ENCODE measurements at regions not wholly inside any gene's neighbourhood (a gene's known extent, or its start where the extent isn't known, plus 50 kb on each side); places are given as distances from the start of the nearest gene placed in this dataset.

DNA sequence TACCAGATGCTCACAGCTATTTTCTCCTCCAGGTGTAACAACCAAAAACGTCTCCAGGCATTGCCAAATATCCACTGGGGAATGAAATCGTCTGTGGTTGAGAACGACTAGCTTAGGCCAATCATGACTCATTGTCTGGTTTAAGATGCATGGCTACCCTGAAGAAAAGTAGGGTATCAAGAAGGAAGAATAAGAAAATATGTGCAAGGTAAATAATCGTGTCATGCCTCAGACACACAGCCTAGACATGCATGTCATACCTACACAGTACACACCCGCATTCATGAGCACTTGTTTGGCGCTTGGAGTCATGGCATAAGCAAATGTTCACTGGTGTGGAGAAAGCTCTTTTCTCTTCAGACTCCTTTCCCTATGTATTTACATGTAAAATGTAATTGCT, 745.7 kb downstream of the MAFB start:
- H3K36me3 ChIP-seq (ENCODE audit: control insufficient read depth in 2 of 4, insufficient read depth in 4 of 4, low read length in 3 of 4) = no peaks in the 10 kb centered on the region; a peak in 1 of 8 replicates
- no peak overlapping the region for H3K18ac ChIP-seq (ENCODE audit: extremely low read depth, low read length)
- no peak overlapping the region for H3K23ac ChIP-seq (ENCODE audit: insufficient read length)
- no peak for FAIRE-seq
- no peak overlapping the region for H2BK20ac ChIP-seq (ENCODE audit: low read length)
- 91% methylated on average over 6 of the region's 6 CpGs; no CpG with 5 or more reads in 1 of the 2 experiments for WGBS, 2 experiments (ENCODE audit: extremely low coverage in 1 of 2, insufficient coverage in 1 of 2, insufficient read length in 1 of 2, insufficient replicate concordance in 2 of 2, low coverage in 1 of 2, low lambda C conversion rate in 2 of 2, missing lambda C conversion rate in 1 of 2)
- DNase-seq (ENCODE audit: low read depth in 1 of 2, low spot score in 2 of 2) = no peak
- H3K4me2 ChIP-seq (ENCODE audit: insufficient read depth in 1 of 2, low read depth in 2 of 2, low read length in 2 of 2) = no peak overlapping the region
- H4K91ac ChIP-seq (replicated peaks; ENCODE audit: insufficient read length, low read length) = no peak overlapping the region
- H3K9me3 ChIP-seq (ENCODE audit: insufficient read depth in 2 of 2, low read depth in 1 of 2, low read length in 1 of 2) = no peaks in the 10 kb centered on the region
- no peak overlapping the region for H3K4ac ChIP-seq (replicated peaks; ENCODE audit: insufficient read length, low read depth, low read length)
- ChIA-PET CTCF (ENCODE audit: partially characterized antibody) (interaction anchor here (0.9 to 1.4 kb wide), 2 partner anchors 8 to 10 kb away, joined by 3 read pairs; no protein-coding TSS in a partner anchor), POLR2A (ENCODE audit: partially characterized antibody) (no interaction called here)
- no peak overlapping the region for H2BK5ac ChIP-seq (ENCODE audit: low read depth, low read length)
- no peak overlapping the region for H3K4me3 ChIP-seq (ENCODE audit: extremely low read depth in 1 of 4, insufficient read depth in 2 of 4, low read depth in 3 of 4, low read length in 4 of 4)
- no peaks in the 10 kb centered on the region for H3K4me1 ChIP-seq (replicated peaks in 1 of 4; ENCODE audit: control insufficient read depth in 3 of 4, insufficient read depth in 4 of 4, low read length in 3 of 4)
- no peak overlapping the region for H2AFZ ChIP-seq (ENCODE audit: low read length)
- no peaks in the 10 kb centered on the region for H4K20me1 ChIP-seq (replicated peaks in 1 of 2; ENCODE audit: control insufficient read depth in 1 of 2, insufficient read depth in 2 of 2, low read length in 2 of 2)
- peaks cover 3% of the 10 kb centered on the region; the same call in 1 of the 2 replicates for H3K23me2 ChIP-seq (ENCODE audit: low read depth, low read length)
- no peak overlapping the region for H3K9ac ChIP-seq (replicated peaks in 1 of 4; ENCODE audit: extremely low read depth in 1 of 4, low read depth in 3 of 4, low read length in 3 of 4)
- H2AK5ac ChIP-seq (ENCODE audit: low read depth, low read length) = no peak overlapping the region
- H2BK12ac ChIP-seq (ENCODE audit: low read depth, low read length) = no peak overlapping the region
- H3K56ac ChIP-seq (replicated peaks; ENCODE audit: insufficient read length, low read depth, low read length) = no peak overlapping the region
- no peak overlapping the region for H4K8ac ChIP-seq (ENCODE audit: extremely low read depth, insufficient read depth, low read length)
- H3K14ac ChIP-seq (ENCODE audit: insufficient read length) = no peak overlapping the region
- H2BK120ac ChIP-seq (replicated peaks; ENCODE audit: low read depth, low read length) = no peak overlapping the region
- H4K5ac ChIP-seq (ENCODE audit: insufficient read length, low read depth, low read length) = no peak overlapping the region
- H3K27ac ChIP-seq (ENCODE audit: low read depth, low read length) = no peak overlapping the region
- 0 out of 4 replicates have a peak, but pooled peaks cover 0 to 3% of the 10 kb centered on the region in 2 experiments for H3K79me2 ChIP-seq (ENCODE audit: control insufficient read depth in 1 of 2, insufficient read depth in 2 of 2, low read length in 2 of 2)
- H3K27me3 ChIP-seq (replicated peaks in 1 of 4; ENCODE audit: control insufficient read depth in 3 of 4, extremely low read depth in 1 of 4, insufficient read depth in 3 of 4, low read length in 3 of 4) = no peaks in the 10 kb centered on the region
- H3K79me1 ChIP-seq (ENCODE audit: low read depth, low read length) = no peaks in the 10 kb centered on the region
- TF ChIP-seq SP2 (IDR thresholded peaks at IDR 0.05; ENCODE audit: low read length) = no peak
- no peak for TF ChIP-seq TEAD4 (IDR thresholded peaks at IDR 0.05; ENCODE audit: low read depth, low read length)
- TF ChIP-seq, protein P1, sequence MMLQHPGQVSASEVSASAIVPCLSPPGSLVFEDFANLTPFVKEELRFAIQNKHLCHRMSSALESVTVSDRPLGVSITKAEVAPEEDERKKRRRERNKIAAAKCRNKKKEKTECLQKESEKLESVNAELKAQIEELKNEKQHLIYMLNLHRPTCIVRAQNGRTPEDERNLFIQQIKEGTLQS (IDR thresholded peaks at IDR 0.05; ENCODE audit: insufficient read depth, low read depth, low read length) = no peak
- no peak for TF ChIP-seq MAFK (IDR thresholded peaks at IDR 0.05; ENCODE audit: low read depth, low read length)
- TF ChIP-seq TAF7 (optimal IDR thresholded peaks at IDR 0.05; ENCODE audit: borderline replicate concordance, low read depth, low read length) = no peak
- TF ChIP-seq CHD1 (IDR thresholded peaks at IDR 0.05; ENCODE audit: low read depth, low read length) = no peak
- TF ChIP-seq, protein P2, sequence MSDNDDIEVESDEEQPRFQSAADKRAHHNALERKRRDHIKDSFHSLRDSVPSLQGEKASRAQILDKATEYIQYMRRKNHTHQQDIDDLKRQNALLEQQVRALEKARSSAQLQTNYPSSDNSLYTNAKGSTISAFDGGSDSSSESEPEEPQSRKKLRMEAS (IDR thresholded peaks at IDR 0.05) = no peak
- TF ChIP-seq HDAC6 (IDR thresholded peaks at IDR 0.05; ENCODE audit: low read depth, low read length) = no peak
- TF ChIP-seq, protein P3, sequence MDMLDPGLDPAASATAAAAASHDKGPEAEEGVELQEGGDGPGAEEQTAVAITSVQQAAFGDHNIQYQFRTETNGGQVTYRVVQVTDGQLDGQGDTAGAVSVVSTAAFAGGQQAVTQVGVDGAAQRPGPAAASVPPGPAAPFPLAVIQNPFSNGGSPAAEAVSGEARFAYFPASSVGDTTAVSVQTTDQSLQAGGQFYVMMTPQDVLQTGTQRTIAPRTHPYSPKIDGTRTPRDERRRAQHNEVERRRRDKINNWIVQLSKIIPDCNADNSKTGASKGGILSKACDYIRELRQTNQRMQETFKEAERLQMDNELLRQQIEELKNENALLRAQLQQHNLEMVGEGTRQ (IDR thresholded peaks at IDR 0.05; ENCODE audit: low read length) = no peak
- TF ChIP-seq BACH1 (IDR thresholded peaks at IDR 0.05; ENCODE audit: low read length) = no peak
- TF ChIP-seq RBBP5 (IDR thresholded peaks at IDR 0.05; ENCODE audit: borderline replicate concordance, low read depth, low read length) = no peak
- TF ChIP-seq EP300 (IDR thresholded peaks at IDR 0.05; ENCODE audit: borderline replicate concordance in 1 of 2, low read depth in 2 of 2, low read length in 2 of 2) = no peak
- H2BK15ac ChIP-seq (ENCODE audit: low read length) = no peak overlapping the region
